K562 (cell line): ENCODE measurements at regions not wholly inside any gene's neighbourhood (a gene's known extent, or its start where the extent isn't known, plus 50 kb on each side); places are given as distances from the start of the nearest gene placed in this dataset.

Experiments used
- ATAC-seq: fragments of 200-7000 bp; cut with Tn5 transposase; 3 replicates; pipeline ENCODE4 v1.9.1; 2020; ENCODE audit warnings: moderate library complexity
- BruUV-seq: library from RNA; stranded (reverse); fragments of 400-500 nt; replicated peaks from 2 replicates; lab custom pipeline; 2021; lab: Mats Ljungman, UMichigan
- CTCF ChIA-PET: fragments of 300-600 bp; formaldehyde crosslinking; extraction: SDS; loops from one replicate; lab custom pipeline; 2021; ENCODE audit warnings: low intra/inter-chr PET ratio; lab: Yijun Ruan, JAX
- POLR2A ChIA-PET: fragments of 300-600, 350-650 bp; sonication (Branson Sonifier 250); formaldehyde crosslinking; extraction: SDS; loops from one replicate; lab custom pipeline; 2021; ENCODE audit warnings: antibody characterized with exemption, inconsistent platforms; lab: Yijun Ruan, JAX
- DNase-seq, 4 experiments: peaks; one replicate each; pipeline versions ENCODE4 v3.0.0 to v3.0.0-alpha.2; 2011 to 2018; ENCODE audit warnings: low spot score in 3 of 4, mixed read lengths in 3 of 4; ENCODE audit errors: extremely low read depth in 1 of 4
- FAIRE-seq: peaks from 2 replicates; lab custom pipeline; 2011; peaks lifted over from hg19 to GRCh38; lab: Jason Lieb, UNC
- H2AFZ ChIP-seq: 2 replicates; pipeline ENCODE4 v1.6.0; 2011; ENCODE audit warnings: low read depth, low read length, control low read depth, inconsistent platforms
- H3K27ac ChIP-seq: fragments of 200-600 bp; 3 replicates; pipeline ENCODE4 v1.8.0; 2011; ENCODE audit warnings: low read depth, mild to moderate bottlenecking, control low read depth, inconsistent platforms, low read length, moderate library complexity, mixed read lengths; ENCODE audit errors: extremely low read depth
- H3K27me3 ChIP-seq, 2 experiments: fragments of 300-600 bp in 1 of 2; 2 replicates in 1 of 2; 3 replicates in 1 of 2; pipeline versions ENCODE4 v1.6.0 to v1.8.0; 2011; ENCODE audit warnings: inconsistent platforms in 2 of 2, low read length in 2 of 2, mild to moderate bottlenecking in 1 of 2, mixed read lengths in 1 of 2, moderate library complexity in 1 of 2; ENCODE audit not compliant: control insufficient read depth in 2 of 2, insufficient read depth in 2 of 2
- H3K36me3 ChIP-seq: fragments of 300-600 bp; 3 replicates; pipeline ENCODE4 v1.8.0; 2011; ENCODE audit warnings: mild to moderate bottlenecking, low read length, inconsistent platforms; ENCODE audit not compliant: control insufficient read depth, insufficient read depth
- H3K4me1 ChIP-seq, 2 experiments: fragments of 200-600 bp in 1 of 2; replicated peaks in 1 of 2; 2 replicates in 1 of 2; 3 replicates in 1 of 2; pipeline versions ENCODE4 v1.5.1 to v1.8.0; 2011; ENCODE audit warnings: inconsistent platforms in 2 of 2, low read length in 2 of 2, mild to moderate bottlenecking in 1 of 2, mixed read lengths in 1 of 2, moderate library complexity in 1 of 2; ENCODE audit not compliant: control insufficient read depth in 2 of 2, insufficient read depth in 2 of 2
- H3K4me2 ChIP-seq: 2 replicates; pipeline ENCODE4 v1.6.1; 2011; ENCODE audit warnings: low read length, control low read depth, inconsistent platforms, mixed read lengths; ENCODE audit not compliant: insufficient read depth
- H3K4me3 ChIP-seq: fragments of 200-600 bp; sonication (generic), shearing (Covaris generic); 2 replicates; pipeline ENCODE4 v1.5.1; 2016; ENCODE audit warnings: control low read depth, inconsistent platforms
- H3K79me2 ChIP-seq: fragments of 200-600 bp; 3 replicates; pipeline ENCODE4 v1.8.0; 2011; ENCODE audit warnings: low read length, inconsistent platforms; ENCODE audit not compliant: control insufficient read depth, insufficient read depth
- H3K9ac ChIP-seq, 2 experiments: 2 replicates each; pipeline versions ENCODE4 v1.6.0 to v1.6.1; 2011; ENCODE audit warnings: low read depth in 2 of 2, low read length in 2 of 2, control low read depth in 1 of 2, inconsistent platforms in 1 of 2, mild to moderate bottlenecking in 1 of 2, mixed read lengths in 1 of 2; ENCODE audit not compliant: insufficient read depth in 1 of 2
- H3K9me1 ChIP-seq: one replicate; pipeline ENCODE4 v1.6.0; 2011; ENCODE audit warnings: inconsistent platforms, mild to moderate bottlenecking, low read length, moderate library complexity; ENCODE audit not compliant: control insufficient read depth, insufficient read depth
- H3K9me3 ChIP-seq: replicated peaks from 2 replicates; pipeline ENCODE4 v1.5.1; 2011; ENCODE audit warnings: low read depth, low read length, inconsistent platforms; ENCODE audit not compliant: control insufficient read depth, insufficient read depth
- H4K20me1 ChIP-seq: replicated peaks from 2 replicates; pipeline ENCODE4 v1.6.1; 2011; ENCODE audit warnings: low read length, inconsistent platforms, mixed read lengths; ENCODE audit not compliant: control insufficient read depth, insufficient read depth
- ATF4 ChIP-seq: fragments of 450-650 bp; formaldehyde crosslinking; IDR thresholded peaks from 2 replicates; pipeline ENCODE4 v1.4.0; 2022; ENCODE audit warnings: mild to moderate bottlenecking, moderate library complexity
- CBX3 ChIP-seq, 2 experiments: IDR thresholded peaks; 1 replicate in 1 of 2; 2 replicates in 1 of 2; pipeline ENCODE4 v1.6.1; 2012; ENCODE audit warnings: inconsistent platforms in 2 of 2, low read length in 2 of 2, borderline replicate concordance in 1 of 2, control low read depth in 1 of 2
- CC2D1A ChIP-seq: fragments of 450-650 bp; IDR thresholded peaks from 2 replicates; pipeline ENCODE4 v1.6.1; 2017; ENCODE audit warnings: mild to moderate bottlenecking
- CEBPB ChIP-seq: fragments of 450-650 bp; IDR thresholded peaks from 2 replicates; pipeline ENCODE4 v1.6.1; 2016; ENCODE audit warnings: missing genetic modification characterization, missing compliant biosample characterization
- CHD2 ChIP-seq: IDR thresholded peaks from 2 replicates; pipeline ENCODE4 v1.6.1; 2011; ENCODE audit warnings: low read depth, low read length
- CTBP1 ChIP-seq: fragments of 450-650 bp; IDR thresholded peaks from 2 replicates; pipeline ENCODE4 v1.6.1; 2016; ENCODE audit warnings: borderline replicate concordance
- ETS1 ChIP-seq: conservative IDR thresholded peaks from 2 replicates; pipeline ENCODE4 v1.6.1; 2011; ENCODE audit warnings: low read depth, mild to moderate bottlenecking, low read length; ENCODE audit not compliant: control insufficient read depth
- HNRNPLL ChIP-seq: fragments of 200-400 bp; formaldehyde crosslinking; IDR thresholded peaks from 2 replicates; pipeline ENCODE4 v1.6.1; 2017; ENCODE audit warnings: low read length, low read depth, mild to moderate bottlenecking; ENCODE audit not compliant: poor library complexity, severe bottlenecking
- MEIS2 ChIP-seq: fragments of 450-650 bp; IDR thresholded peaks from 2 replicates; pipeline ENCODE4 v1.6.1; 2014; ENCODE audit warnings: mild to moderate bottlenecking; ENCODE audit not compliant: partially characterized antibody
- NFE2L1 ChIP-seq: fragments of 450-650 bp; IDR thresholded peaks from 2 replicates; pipeline ENCODE4 v1.6.1; 2016; ENCODE audit warnings: missing genetic modification characterization, low read depth, mild to moderate bottlenecking, missing compliant biosample characterization, moderate library complexity, borderline replicate concordance
- PHF20 ChIP-seq: fragments of 450-650 bp; IDR thresholded peaks from 2 replicates; pipeline ENCODE4 v1.6.1; 2018; ENCODE audit not compliant: partially characterized antibody
- RAD51 ChIP-seq: fragments of 450-650 bp; IDR thresholded peaks from 2 replicates; pipeline ENCODE4 v1.7.1; 2016; ENCODE audit warnings: low read depth, mild to moderate bottlenecking, borderline replicate concordance
- USF2 ChIP-seq: sonication (generic); formaldehyde crosslinking; IDR thresholded peaks from 2 replicates; pipeline ENCODE4 v1.5.0; 2020; ENCODE audit warnings: missing genetic modification reagents
- ZC3H11A ChIP-seq: IDR thresholded peaks from 2 replicates; pipeline ENCODE4 v1.6.1; 2012; ENCODE audit warnings: low read depth, low read length, improper control_type of control experiment
- ZEB2 ChIP-seq: fragments of 450-650 bp; IDR thresholded peaks from 2 replicates; pipeline ENCODE4 v1.6.1; 2016
- ZFP91 ChIP-seq: sonication (generic); formaldehyde crosslinking; IDR thresholded peaks from 2 replicates; pipeline ENCODE4 v1.8.0; 2022; ENCODE audit warnings: mild to moderate bottlenecking, missing genetic modification reagents
- ZNF121 ChIP-seq: sonication (generic); formaldehyde crosslinking; conservative IDR thresholded peaks from 2 replicates; pipeline ENCODE4 v1.8.0; 2022; ENCODE audit warnings: missing genetic modification reagents
- ZNF217 ChIP-seq: sonication (generic); formaldehyde crosslinking; IDR thresholded peaks from 2 replicates; pipeline ENCODE4 v1.8.0; 2022; ENCODE audit warnings: mild to moderate bottlenecking, missing genetic modification reagents
- WGBS: fragments of 100-300 bp; shearing (Covaris generic); methylation state at CpG from one replicate; pipeline ENCODE4 v1.1.6; 2016; ENCODE audit warnings: low coverage, mixed read lengths; ENCODE audit not compliant: insufficient coverage; ENCODE audit errors: missing lambda C conversion rate; 5-methylcytosine and 5-hydroxymethylcytosine counted together
- in situ Hi-C: fragments of 300-500 bp; cut with MboI; formaldehyde crosslinking; loops from 4 replicates; pipeline ENCODE4 v1.15.0; 2018; ENCODE audit warnings: inconsistent platforms, mixed read lengths
- intact Hi-C: fragments of 100-400 bp; cut with micrococcal nuclease; formaldehyde crosslinking; loops from 2 replicates; pipeline ENCODE4 v1.14.2; 2022
- TF ChIP-seq, protein P1 (sequence below): fragments of 250-450 bp; sonication (Bioruptor Pico); IDR thresholded peaks from 2 replicates; pipeline ENCODE4 v1.8.0; 2021; ENCODE audit warnings: moderate library complexity, mild to moderate bottlenecking, inconsistent platforms

- H3K9me3 ChIP-seq: no peaks in the 10 kb centered on the region
- no peaks in the 10 kb centered on the region for H4K20me1 ChIP-seq
- H3K4me1 ChIP-seq: no peaks in the 10 kb centered on the region
- intact Hi-C loops: no loop called here
- H3K9me1 ChIP-seq: no peaks in the 10 kb centered on the region
- FAIRE-seq: no peak
- in situ Hi-C loops: no loop called here
- no peak overlapping the region for H3K4me2 ChIP-seq
- TF ChIP-seq RAD51 (no peak), ZNF217 (CRISPR knock-in tag) (no peak), CBX3 (IDR thresholded peaks at IDR 0.05; ENCODE audit: borderline replicate concordance in 1 of 2, low read length in 2 of 2) (no peak), ZFP91 (CRISPR knock-in tag) (no peak), ATF4 (CRISPR knock-in tag) (no peak), USF2 (no peak), ZNF121 (CRISPR knock-in tag) (no peak), CTBP1 (no peak), NFE2L1 (no peak), PHF20 (no peak), ZEB2 (no peak), HNRNPLL (no peak), CC2D1A (no peak), MEIS2 (no peak), ZC3H11A (no peak), ETS1 (no peak), CHD2 (no peak), CEBPB (tag) (no peak)
- TF ChIP-seq, protein P1, sequence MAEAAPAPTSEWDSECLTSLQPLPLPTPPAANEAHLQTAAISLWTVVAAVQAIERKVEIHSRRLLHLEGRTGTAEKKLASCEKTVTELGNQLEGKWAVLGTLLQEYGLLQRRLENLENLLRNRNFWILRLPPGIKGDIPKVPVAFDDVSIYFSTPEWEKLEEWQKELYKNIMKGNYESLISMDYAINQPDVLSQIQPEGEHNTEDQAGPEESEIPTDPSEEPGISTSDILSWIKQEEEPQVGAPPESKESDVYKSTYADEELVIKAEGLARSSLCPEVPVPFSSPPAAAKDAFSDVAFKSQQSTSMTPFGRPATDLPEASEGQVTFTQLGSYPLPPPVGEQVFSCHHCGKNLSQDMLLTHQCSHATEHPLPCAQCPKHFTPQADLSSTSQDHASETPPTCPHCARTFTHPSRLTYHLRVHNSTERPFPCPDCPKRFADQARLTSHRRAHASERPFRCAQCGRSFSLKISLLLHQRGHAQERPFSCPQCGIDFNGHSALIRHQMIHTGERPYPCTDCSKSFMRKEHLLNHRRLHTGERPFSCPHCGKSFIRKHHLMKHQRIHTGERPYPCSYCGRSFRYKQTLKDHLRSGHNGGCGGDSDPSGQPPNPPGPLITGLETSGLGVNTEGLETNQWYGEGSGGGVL (CRISPR knock-in tag): no peak
- no peak overlapping the region for H2AFZ ChIP-seq
- no peak overlapping the region for H3K9ac ChIP-seq
- 7% methylated on average over 5 of the region's 5 CpGs for WGBS
- no peak for ATAC-seq
- DNase-seq: no peak
- POLR2A ChIA-PET: interaction anchor here (1.1 kb wide), 1 partner anchor 47 kb away, joined by 3 read pairs; no protein-coding TSS in a partner anchor
- no peaks in the 10 kb centered on the region for H3K36me3 ChIP-seq
- H3K27ac ChIP-seq: no peak overlapping the region
- H3K4me3 ChIP-seq: no peak overlapping the region
- H3K27me3 ChIP-seq: no peaks in the 10 kb centered on the region
- BruUV-seq: no TSS peak
- no peaks in the 10 kb centered on the region for H3K79me2 ChIP-seq
- CTCF ChIA-PET: no interaction called here
These were observed 73.8 kb upstream of the DCN start for GRCh38 chr12:91256411-91256810.
